Calu3 (cell line): ENCODE measurements at regions not wholly inside any gene's neighbourhood (a gene's known extent, or its start where the extent isn't known, plus 50 kb on each side); places are given as distances from the start of the nearest gene placed in this dataset.

Experiments used
- BruUV-seq: library from RNA; stranded (reverse); fragments of 400-500 nt; replicated peaks from 2 replicates; lab custom pipeline; 2021; lab: Mats Ljungman, UMichigan
- CTCF ChIA-PET: fragments of 300-600 bp; sonication (Branson Sonifier 250); formaldehyde crosslinking; loops from one replicate; lab custom pipeline; 2022; ENCODE audit warnings: antibody characterized with exemption; lab: Charles Lee
- DNase-seq: peaks from one replicate; pipeline ENCODE4 v3.0.0; 2022
- H3K27ac Mint-ChIP-seq: one replicate; pipeline ENCODE4 v1.8.0; 2022; ENCODE audit warnings: mixed read lengths; ENCODE audit not compliant: unreplicated experiment
- H3K27me3 Mint-ChIP-seq: one replicate; pipeline ENCODE4 v1.8.0; 2022; ENCODE audit warnings: mixed read lengths; ENCODE audit not compliant: unreplicated experiment
- H3K36me3 Mint-ChIP-seq: one replicate; pipeline ENCODE4 v1.8.0; 2022; ENCODE audit warnings: mild to moderate bottlenecking, moderate library complexity, mixed read lengths; ENCODE audit not compliant: insufficient read depth, unreplicated experiment
- H3K4me1 Mint-ChIP-seq: one replicate; pipeline ENCODE4 v1.8.0; 2022; ENCODE audit warnings: mild to moderate bottlenecking, low read depth, mixed read lengths; ENCODE audit not compliant: unreplicated experiment
- H3K4me3 Mint-ChIP-seq: one replicate; pipeline ENCODE4 v1.8.0; 2022; ENCODE audit warnings: mild to moderate bottlenecking, low read depth, moderate library complexity, mixed read lengths; ENCODE audit not compliant: unreplicated experiment
- H3K9me3 Mint-ChIP-seq: one replicate; pipeline ENCODE4 v1.8.0; 2022; ENCODE audit warnings: low read depth, mixed read lengths; ENCODE audit not compliant: unreplicated experiment
- intact Hi-C: fragments of 100-400 bp; cut with micrococcal nuclease; formaldehyde crosslinking; loops from one replicate; pipeline ENCODE4 v1.10.0; 2022; ENCODE audit not compliant: unreplicated experiment
- TF ChIP-seq, protein P1 (sequence below): fragments of 200-600 bp; IDR thresholded peaks from one replicate; pipeline ENCODE4 v1.8.0; 2022; ENCODE audit warnings: antibody characterized with exemption; ENCODE audit not compliant: unreplicated experiment

GRCh38 chr21:35885942-35886541 is 174.3 kb downstream of the SETD4 start:
- Mint-ChIP-seq H3K4me1 (no peaks in the 10 kb centered on the region), H3K27ac (no peak overlapping the region), H3K9me3 (no peaks in the 10 kb centered on the region), H3K36me3 (no peaks in the 10 kb centered on the region), H3K4me3 (no peak overlapping the region), H3K27me3 (peaks cover 21% of the 10 kb centered on the region)
- CTCF ChIA-PET = interaction anchor here (0.7 kb wide), 1 partner anchor 143 kb away, joined by 3 read pairs; no protein-coding TSS in a partner anchor
- DNase-seq = no peak
- intact Hi-C loops = no loop called here
- no TSS peak for BruUV-seq
- TF ChIP-seq, protein P1, sequence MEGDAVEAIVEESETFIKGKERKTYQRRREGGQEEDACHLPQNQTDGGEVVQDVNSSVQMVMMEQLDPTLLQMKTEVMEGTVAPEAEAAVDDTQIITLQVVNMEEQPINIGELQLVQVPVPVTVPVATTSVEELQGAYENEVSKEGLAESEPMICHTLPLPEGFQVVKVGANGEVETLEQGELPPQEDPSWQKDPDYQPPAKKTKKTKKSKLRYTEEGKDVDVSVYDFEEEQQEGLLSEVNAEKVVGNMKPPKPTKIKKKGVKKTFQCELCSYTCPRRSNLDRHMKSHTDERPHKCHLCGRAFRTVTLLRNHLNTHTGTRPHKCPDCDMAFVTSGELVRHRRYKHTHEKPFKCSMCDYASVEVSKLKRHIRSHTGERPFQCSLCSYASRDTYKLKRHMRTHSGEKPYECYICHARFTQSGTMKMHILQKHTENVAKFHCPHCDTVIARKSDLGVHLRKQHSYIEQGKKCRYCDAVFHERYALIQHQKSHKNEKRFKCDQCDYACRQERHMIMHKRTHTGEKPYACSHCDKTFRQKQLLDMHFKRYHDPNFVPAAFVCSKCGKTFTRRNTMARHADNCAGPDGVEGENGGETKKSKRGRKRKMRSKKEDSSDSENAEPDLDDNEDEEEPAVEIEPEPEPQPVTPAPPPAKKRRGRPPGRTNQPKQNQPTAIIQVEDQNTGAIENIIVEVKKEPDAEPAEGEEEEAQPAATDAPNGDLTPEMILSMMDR = no peak

- Mint-ChIP-seq H3K36me3 (no peaks in the 10 kb centered on the region), H3K4me1 (no peaks in the 10 kb centered on the region), H3K4me3 (no peak overlapping the region), H3K9me3 (no peaks in the 10 kb centered on the region), H3K27ac (no peak overlapping the region), H3K27me3 (peaks cover 27% of the 10 kb centered on the region)
- no peak for DNase-seq
- CTCF ChIA-PET = interaction anchor here (0.5 kb wide), 1 partner anchor 1829 kb away, joined by 3 read pairs; no protein-coding TSS in a partner anchor
- intact Hi-C loops = no loop called here
- TF ChIP-seq, protein P1 = no peak
- no TSS peak for BruUV-seq
Measured at GRCh38 chr21:35882791-35883240, 177.5 kb downstream of the SETD4 start.

DNA sequence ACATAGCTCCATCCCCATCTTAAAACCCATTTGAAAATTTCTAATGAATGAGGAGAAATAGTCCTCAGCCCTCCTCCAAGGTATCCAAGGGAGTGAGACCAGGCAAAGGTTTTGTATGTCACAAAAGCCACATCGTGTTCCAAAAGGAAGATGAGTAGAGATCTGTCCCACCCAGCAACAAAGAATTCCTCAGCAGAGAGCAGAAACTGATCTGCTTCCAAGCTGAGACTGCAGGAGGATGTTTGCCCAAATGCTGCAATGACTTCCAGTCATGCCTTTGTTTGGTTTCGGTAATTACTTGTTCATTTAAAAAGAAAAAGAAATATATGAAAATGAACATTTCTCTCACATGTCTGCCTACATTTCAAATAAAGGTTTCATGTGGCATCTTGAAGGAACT is 186.9 kb downstream of the SETD4 start:
- CTCF ChIA-PET = no interaction called here
- no TSS peak for BruUV-seq
- H3K4me3 Mint-ChIP-seq = no peak overlapping the region

DNA sequence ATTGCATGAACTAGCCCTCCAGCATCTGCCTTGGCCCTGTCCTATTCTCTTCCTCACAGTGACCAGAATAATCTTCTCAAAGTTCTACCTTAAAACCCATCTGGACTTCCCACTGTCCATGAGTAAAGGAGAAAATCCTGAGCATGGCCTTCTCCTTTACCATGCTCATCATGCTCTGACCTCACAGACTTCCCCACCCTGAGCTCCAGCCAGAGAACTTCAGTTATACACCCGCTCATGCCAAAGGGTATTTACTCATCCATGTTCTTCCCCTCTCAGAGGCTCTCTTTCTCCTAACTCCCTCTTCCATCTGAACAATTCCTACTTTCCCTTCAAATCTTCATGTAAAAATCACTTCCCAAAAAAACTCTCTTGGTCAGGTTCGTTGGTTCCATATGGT is 188.4 kb downstream of the SETD4 start:
- H3K27me3 Mint-ChIP-seq = peaks cover 50% of the 10 kb centered on the region
- no peak for DNase-seq
- no TSS peak for BruUV-seq
- CTCF ChIA-PET = no interaction called here
- H3K4me3 Mint-ChIP-seq = no peak overlapping the region
- no peaks in the 10 kb centered on the region for H3K4me1 Mint-ChIP-seq
- TF ChIP-seq, protein P1 = no peak
- no peaks in the 10 kb centered on the region for H3K9me3 Mint-ChIP-seq
- intact Hi-C loops = no loop called here
- H3K27ac Mint-ChIP-seq = no peak overlapping the region
- H3K36me3 Mint-ChIP-seq = no peaks in the 10 kb centered on the region

More for the DNA sequence above, 186.9 kb downstream of the SETD4 start:
- Mint-ChIP-seq H3K27me3 (peaks cover 57% of the 10 kb centered on the region), H3K9me3 (no peaks in the 10 kb centered on the region), H3K27ac (no peak overlapping the region), H3K36me3 (no peaks in the 10 kb centered on the region), H3K4me1 (no peaks in the 10 kb centered on the region)
- no peak for DNase-seq
- TF ChIP-seq, protein P1 = no peak
- intact Hi-C loops = no loop called here
